Hepatocyte (in vitro differentiated cells): ENCODE measurements at regions not wholly inside any gene's neighbourhood (a gene's known extent, or its start where the extent isn't known, plus 50 kb on each side); places are given as distances from the start of the nearest gene placed in this dataset.

ENCODE experiments used
- DNase-seq: peaks from one replicate; pipeline ENCODE4 v3.0.0-alpha.2; 2016; ENCODE audit warnings: low spot score
- H2AFZ ChIP-seq: fragments of 200-600 bp; sonication (generic); 2 replicates; pipeline ENCODE4 v1.6.0; 2016; ENCODE audit warnings: antibody characterized with exemption, mild to moderate bottlenecking
- H3K27ac ChIP-seq: fragments of 200-600 bp; sonication (generic); 2 replicates; pipeline ENCODE4 v1.5.1; 2016; ENCODE audit warnings: mild to moderate bottlenecking
- H3K27me3 ChIP-seq: fragments of 200-600 bp; sonication (generic); 2 replicates; pipeline ENCODE4 v1.6.1; 2016
- H3K36me3 ChIP-seq: fragments of 200-600 bp; sonication (generic); replicated peaks from 2 replicates; pipeline ENCODE4 v1.5.1; 2016; ENCODE audit warnings: low read depth; ENCODE audit not compliant: insufficient read depth
- H3K4me1 ChIP-seq: fragments of 200-600 bp; sonication (generic); 2 replicates; pipeline ENCODE4 v1.5.1; 2016; ENCODE audit warnings: mild to moderate bottlenecking, moderate library complexity; ENCODE audit not compliant: insufficient read depth
- H3K4me2 ChIP-seq: fragments of 200-600 bp; sonication (generic); 2 replicates; pipeline ENCODE4 v1.6.0; 2016
- H3K4me3 ChIP-seq: fragments of 200-600 bp; sonication (generic); 2 replicates; pipeline ENCODE4 v1.5.1; 2016; ENCODE audit warnings: mild to moderate bottlenecking
- H3K79me2 ChIP-seq: fragments of 200-600 bp; sonication (generic); 2 replicates; pipeline ENCODE4 v1.6.0; 2017; ENCODE audit warnings: mild to moderate bottlenecking
- H3K9me2 ChIP-seq: fragments of 200-600 bp; sonication (generic); replicated peaks from 2 replicates; pipeline ENCODE4 v1.6.0; 2017; ENCODE audit warnings: mild to moderate bottlenecking; ENCODE audit not compliant: insufficient read depth
- H3K9me3 ChIP-seq: fragments of 200-600 bp; sonication (generic); 2 replicates; pipeline ENCODE4 v1.5.1; 2016; ENCODE audit warnings: low read depth, mild to moderate bottlenecking
- H4K20me1 ChIP-seq: fragments of 200-600 bp; sonication (generic); 2 replicates; pipeline ENCODE4 v1.6.0; 2016; ENCODE audit warnings: mild to moderate bottlenecking; ENCODE audit not compliant: insufficient read depth, poor library complexity, severe bottlenecking
- EZH2 ChIP-seq: fragments of 200-600 bp; sonication (generic); IDR thresholded peaks from 2 replicates; pipeline ENCODE4 v1.6.1; 2016; ENCODE audit warnings: antibody characterized with exemption, mild to moderate bottlenecking, borderline replicate concordance
- EZH2phosphoT487 ChIP-seq: fragments of 200-600 bp; sonication (generic); IDR thresholded peaks from one replicate; pipeline ENCODE4 v1.6.1; 2018; ENCODE audit warnings: antibody characterized with exemption, mild to moderate bottlenecking, low read depth, moderate library complexity; ENCODE audit not compliant: unreplicated experiment, severe bottlenecking
- WGBS: methylation state at CpG from one replicate; pipeline ENCODE4 v1.1.6; 2016; ENCODE audit warnings: low lambda C conversion rate; ENCODE audit errors: missing lambda C conversion rate; 5-methylcytosine and 5-hydroxymethylcytosine counted together
- TF ChIP-seq, protein P1 (sequence below): fragments of 200-600 bp; sonication (generic); IDR thresholded peaks from 2 replicates; pipeline ENCODE4 v1.5.1; 2016; ENCODE audit warnings: antibody characterized with exemption, mild to moderate bottlenecking; ENCODE audit not compliant: poor library complexity

DNA sequence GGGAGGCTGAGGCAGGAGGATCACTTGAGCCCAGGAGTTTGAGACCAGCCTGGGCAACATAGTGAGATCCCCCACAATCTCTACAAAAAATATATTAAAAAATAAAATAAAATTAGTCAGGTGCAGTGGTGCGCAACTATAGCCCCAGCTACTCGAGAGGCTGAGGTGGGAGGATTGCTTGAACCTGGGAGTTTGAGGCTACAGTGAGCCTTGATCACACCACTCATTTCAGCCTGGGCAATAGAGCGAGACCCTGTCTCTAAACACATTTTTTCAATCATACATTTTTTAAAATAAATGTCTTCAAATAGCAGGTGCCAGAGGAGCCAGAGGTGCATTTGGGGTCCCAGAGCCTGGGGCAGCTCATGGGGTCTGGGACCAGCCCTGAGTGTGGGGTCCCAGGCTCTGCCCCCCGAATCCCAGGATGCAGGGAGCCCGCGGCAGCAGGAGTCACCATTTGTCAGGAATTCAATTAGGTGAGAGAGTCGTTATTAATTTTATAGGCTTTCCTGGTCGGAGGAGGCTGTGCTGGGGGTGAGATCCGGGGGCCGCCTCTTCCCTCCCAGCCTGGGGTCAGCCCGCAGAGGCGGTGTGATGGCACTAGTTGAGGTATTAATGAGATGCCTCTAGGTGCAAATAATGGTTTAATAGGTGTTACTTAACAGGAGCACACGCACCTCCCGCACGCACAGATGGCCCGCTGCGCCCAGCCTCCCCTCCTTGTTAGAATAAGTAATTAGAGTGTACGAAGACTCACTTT, 78.3 kb downstream of the MICALL2 start:
- Histone ChIP-seq H2AFZ (no peak overlapping the region), H3K4me1 (no peaks in the 10 kb centered on the region), H3K27me3 (peaks cover 20% of the 10 kb centered on the region), H3K27ac (no peak overlapping the region), H3K4me3 (no peak overlapping the region), H3K36me3 (no peaks in the 10 kb centered on the region), H3K4me2 (no peak overlapping the region), H3K9me3 (no peaks in the 10 kb centered on the region), H3K9me2 (no peaks in the 10 kb centered on the region), H3K79me2 (no peaks in the 10 kb centered on the region), H4K20me1 (no peaks in the 10 kb centered on the region)
- TF ChIP-seq EZH2phosphoT487 (no peak), EZH2 (no peak)
- TF ChIP-seq, protein P1, sequence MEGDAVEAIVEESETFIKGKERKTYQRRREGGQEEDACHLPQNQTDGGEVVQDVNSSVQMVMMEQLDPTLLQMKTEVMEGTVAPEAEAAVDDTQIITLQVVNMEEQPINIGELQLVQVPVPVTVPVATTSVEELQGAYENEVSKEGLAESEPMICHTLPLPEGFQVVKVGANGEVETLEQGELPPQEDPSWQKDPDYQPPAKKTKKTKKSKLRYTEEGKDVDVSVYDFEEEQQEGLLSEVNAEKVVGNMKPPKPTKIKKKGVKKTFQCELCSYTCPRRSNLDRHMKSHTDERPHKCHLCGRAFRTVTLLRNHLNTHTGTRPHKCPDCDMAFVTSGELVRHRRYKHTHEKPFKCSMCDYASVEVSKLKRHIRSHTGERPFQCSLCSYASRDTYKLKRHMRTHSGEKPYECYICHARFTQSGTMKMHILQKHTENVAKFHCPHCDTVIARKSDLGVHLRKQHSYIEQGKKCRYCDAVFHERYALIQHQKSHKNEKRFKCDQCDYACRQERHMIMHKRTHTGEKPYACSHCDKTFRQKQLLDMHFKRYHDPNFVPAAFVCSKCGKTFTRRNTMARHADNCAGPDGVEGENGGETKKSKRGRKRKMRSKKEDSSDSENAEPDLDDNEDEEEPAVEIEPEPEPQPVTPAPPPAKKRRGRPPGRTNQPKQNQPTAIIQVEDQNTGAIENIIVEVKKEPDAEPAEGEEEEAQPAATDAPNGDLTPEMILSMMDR = no peak
- DNase-seq = no peak
- 73% methylated on average over 18 of the region's 18 CpGs for WGBS

DNA sequence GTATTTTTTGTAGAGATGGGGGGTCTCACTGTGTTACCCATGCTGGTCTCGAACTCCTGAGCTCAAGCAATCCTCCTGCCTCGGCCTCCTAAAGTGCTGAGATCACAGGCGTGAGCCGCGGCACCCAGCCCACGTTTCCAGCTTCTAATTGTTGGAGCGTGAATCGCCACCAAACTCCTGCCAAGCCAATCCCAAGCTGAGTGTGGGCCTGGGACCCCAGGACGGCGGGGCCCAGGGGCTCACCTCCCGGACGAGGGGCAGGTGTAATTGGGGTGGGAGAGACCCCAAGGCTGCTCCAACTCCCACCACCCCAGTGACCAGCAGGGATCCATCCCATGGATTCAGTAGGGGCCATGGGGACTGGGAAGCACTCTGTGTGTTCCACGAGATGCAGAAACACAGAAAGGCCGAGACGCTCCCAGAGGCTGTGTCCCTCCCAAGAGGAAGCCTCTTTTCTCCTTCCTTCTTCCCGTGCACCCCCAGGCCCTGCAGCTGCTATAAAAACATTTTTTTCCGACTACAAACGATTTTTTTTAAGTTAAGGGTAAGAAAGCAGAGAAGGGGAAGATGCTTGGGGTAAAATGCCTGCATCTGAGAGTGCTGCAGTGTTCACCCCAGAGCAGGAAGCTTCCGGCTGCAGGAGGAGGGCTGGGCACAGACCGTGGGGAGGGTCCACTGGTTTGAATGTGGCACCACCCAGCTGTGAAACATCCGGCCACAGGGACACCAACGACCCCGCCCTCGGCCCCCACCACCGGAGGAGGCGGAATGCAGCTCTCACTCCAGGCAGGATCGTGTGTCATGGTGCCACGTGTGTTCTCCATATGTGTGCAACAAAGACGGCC, 76.5 kb downstream of the MICALL2 start:
- Histone ChIP-seq H3K9me2 (no peaks in the 10 kb centered on the region), H3K4me3 (no peak overlapping the region), H3K36me3 (no peaks in the 10 kb centered on the region), H3K4me2 (no peak overlapping the region), H3K79me2 (no peaks in the 10 kb centered on the region), H2AFZ (no peak overlapping the region), H4K20me1 (no peaks in the 10 kb centered on the region), H3K4me1 (no peaks in the 10 kb centered on the region), H3K27ac (no peak overlapping the region), H3K27me3 (peaks cover 20% of the 10 kb centered on the region), H3K9me3 (no peaks in the 10 kb centered on the region)
- WGBS = 80% methylated on average over 29 of the region's 29 CpGs
- TF ChIP-seq EZH2phosphoT487 = no peak
- TF ChIP-seq, protein P1 = no peak
- no peak for TF ChIP-seq EZH2
- DNase-seq = no peak

DNA sequence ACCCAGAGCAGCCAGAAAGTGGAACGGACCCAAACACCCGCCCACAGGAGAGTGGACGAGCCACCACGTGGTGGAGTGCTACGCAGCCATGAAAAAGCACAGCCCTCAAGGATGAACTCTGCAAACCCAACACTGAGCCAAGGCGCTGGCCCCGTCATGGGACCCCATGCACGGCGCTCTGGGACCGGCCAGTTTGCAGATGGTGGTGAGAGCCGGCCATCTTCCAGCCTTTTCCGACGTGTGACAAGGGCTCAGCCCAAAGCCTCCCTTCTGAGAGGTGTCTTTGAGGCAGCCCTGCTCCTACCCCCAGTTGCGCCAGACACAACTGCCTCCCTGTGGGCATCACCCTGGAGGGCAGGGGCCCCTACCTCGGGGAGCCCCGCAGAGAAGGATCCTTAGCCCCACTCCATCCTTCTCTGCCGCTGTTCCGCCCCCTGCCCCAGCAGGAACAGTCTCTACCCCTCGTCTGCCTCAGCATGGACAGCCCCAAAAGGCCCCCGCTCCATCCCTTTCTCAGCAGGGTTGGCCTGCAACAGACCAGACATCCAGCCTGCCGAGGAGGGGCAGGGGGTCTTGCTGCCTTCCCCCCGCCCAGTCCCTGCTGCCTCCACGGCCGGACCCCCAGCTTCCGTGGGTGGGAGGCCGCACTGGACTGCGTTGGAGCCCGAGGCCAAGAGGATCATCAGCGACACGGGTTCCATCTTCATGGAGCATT, 75.7 kb downstream of the MICALL2 start:
- no peaks in the 10 kb centered on the region for H3K4me1 ChIP-seq
- TF ChIP-seq EZH2phosphoT487 (no peak), EZH2 (no peak)
- TF ChIP-seq, protein P1 = no peak
- no peak overlapping the region for H3K4me2 ChIP-seq
- H3K4me3 ChIP-seq = no peak overlapping the region
- 94% methylated on average over 28 of the region's 30 CpGs for WGBS
- H3K27ac ChIP-seq = no peak overlapping the region
- DNase-seq = no peak
- H3K79me2 ChIP-seq = no peaks in the 10 kb centered on the region
- H3K9me3 ChIP-seq = no peaks in the 10 kb centered on the region
- H3K9me2 ChIP-seq = no peaks in the 10 kb centered on the region
- no peak overlapping the region for H2AFZ ChIP-seq
- no peaks in the 10 kb centered on the region for H4K20me1 ChIP-seq
- peaks cover 20% of the 10 kb centered on the region for H3K27me3 ChIP-seq
- H3K36me3 ChIP-seq = no peaks in the 10 kb centered on the region
